ENCODE measurements at regions not wholly inside any gene's neighbourhood (a gene's known extent, or its start where the extent isn't known, plus 50 kb on each side); places are given as distances from the start of the nearest gene placed in this dataset.
"Not testable (repeated sequence)": the region's sequence is repeated elsewhere in the genome, so short reads cannot be mapped to it uniquely, and the experiment has no call there.

GRCh38 chr4:22634541-22635181, 58.1 kb upstream of the GBA3 start:
- Histone ChIP-seq H3K9me3 (peaks cover 0 to 11% (median 0%) of the 10 kb centered on the region in 11 donors), H3K4me3 (no peak overlapping the region), H3K36me3 (no peaks in the 10 kb centered on the region), H3K27me3 (peaks cover 0 to 16% (median 0%) of the 10 kb centered on the region in 7 donors), H3K4me1 (no peaks in the 10 kb centered on the region), H3K27ac (no peak overlapping the region)
- 72 to 74% methylated on average over 54 to 69 of the region's 69 CpGs for WGBS, 2 donors
- ATAC-seq: peak in 2 of 8 donors; percentile 59 to 67
- TF ChIP-seq CTCF (IDR thresholded peaks at IDR 0.05): no peak
- intact Hi-C loops (cut with DNase I): no loop called here
- no peak for DNase-seq

- intact Hi-C loops (cut with DNase I); H3K4me3 ChIP-seq; H3K36me3 ChIP-seq; ATAC-seq; H3K27ac ChIP-seq; DNase-seq; H3K4me1 ChIP-seq: not testable (repeated sequence)
- H3K9me3 ChIP-seq: peaks cover 0 to 16% (median 4%) of the 10 kb centered on the region in 11 donors
- 88 to 91% methylated on average over 4 of the region's 4 CpGs for WGBS, 2 donors
- peaks cover 0 to 16% (median 0%) of the 10 kb centered on the region in 7 donors for H3K27me3 ChIP-seq
These were observed 57.6 kb upstream of the GBA3 start for GRCh38 chr4:22635182-22635549.

GRCh38 chr4:22635692-22636091, 57.0 kb upstream of the GBA3 start:
- H3K27ac ChIP-seq: no peak overlapping the region
- no peak for ATAC-seq
- no peaks in the 10 kb centered on the region for H3K36me3 ChIP-seq
- 92% methylated on average over 5 of the region's 5 CpGs for WGBS, 2 donors
- no peak overlapping the region for H3K4me3 ChIP-seq
- peaks cover 0 to 21% (median 6%) of the 10 kb centered on the region in 11 donors for H3K9me3 ChIP-seq
- DNase-seq: no peak
- no peaks in the 10 kb centered on the region for H3K4me1 ChIP-seq
- intact Hi-C loops (cut with DNase I): no loop called here
- TF ChIP-seq CTCF (IDR thresholded peaks at IDR 0.05): no peak
- peaks cover 0 to 15% (median 0%) of the 10 kb centered on the region in 7 donors for H3K27me3 ChIP-seq

- H3K9me3 ChIP-seq: peaks cover 0 to 27% (median 6%) of the 10 kb centered on the region in 11 donors
- H3K27me3 ChIP-seq: peaks cover 0 to 7% (median 0%) of the 10 kb centered on the region in 7 donors
- WGBS, 2 donors: 83 to 86% methylated on average over 4 of the region's 4 CpGs
- intact Hi-C loops (cut with DNase I): no loop called here
- DNase-seq (no peak), ATAC-seq (no peak)
- H3K36me3 ChIP-seq: no peaks in the 10 kb centered on the region
- H3K27ac ChIP-seq: no peak overlapping the region
- H3K4me3 ChIP-seq: no peak overlapping the region
- H3K4me1 ChIP-seq: no peaks in the 10 kb centered on the region
- no peak for TF ChIP-seq CTCF (IDR thresholded peaks at IDR 0.05)
These were observed 55.4 kb upstream of the GBA3 start for GRCh38 chr4:22637306-22637705.
